A172 (cell line): ENCODE measurements at regions not wholly inside any gene's neighbourhood (a gene's known extent, or its start where the extent isn't known, plus 50 kb on each side); places are given as distances from the start of the nearest gene placed in this dataset.
"Not testable (repeated sequence)": the region's sequence is repeated elsewhere in the genome, so short reads cannot be mapped to it uniquely, and the experiment has no call there.

Source experiments
- DNase-seq: peaks from one replicate; pipeline ENCODE4 v3.0.0-alpha.2; 2015; ENCODE audit warnings: low spot score

DNA sequence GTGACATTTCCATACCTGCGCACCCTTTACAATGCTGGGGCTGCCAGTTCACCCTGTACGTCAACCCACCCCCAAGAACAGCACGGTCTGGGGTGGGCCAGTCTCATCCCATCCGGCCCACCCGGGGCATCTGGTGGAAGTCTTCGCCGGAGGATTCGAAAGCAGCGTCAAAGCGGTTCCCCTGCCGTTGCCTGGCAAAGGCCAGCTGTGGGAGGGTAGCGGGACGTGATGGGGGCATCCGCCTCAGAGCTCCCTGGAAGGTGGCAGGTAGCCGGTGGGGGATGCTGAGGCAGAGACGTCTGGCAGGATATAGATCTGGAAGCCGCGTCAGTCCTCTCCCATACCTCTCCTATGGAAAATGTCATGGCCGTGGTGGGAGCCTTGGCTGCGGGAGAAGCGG is 749.1 kb upstream of the DEFB115 start:
- DNase-seq: not testable (repeated sequence)

DNA sequence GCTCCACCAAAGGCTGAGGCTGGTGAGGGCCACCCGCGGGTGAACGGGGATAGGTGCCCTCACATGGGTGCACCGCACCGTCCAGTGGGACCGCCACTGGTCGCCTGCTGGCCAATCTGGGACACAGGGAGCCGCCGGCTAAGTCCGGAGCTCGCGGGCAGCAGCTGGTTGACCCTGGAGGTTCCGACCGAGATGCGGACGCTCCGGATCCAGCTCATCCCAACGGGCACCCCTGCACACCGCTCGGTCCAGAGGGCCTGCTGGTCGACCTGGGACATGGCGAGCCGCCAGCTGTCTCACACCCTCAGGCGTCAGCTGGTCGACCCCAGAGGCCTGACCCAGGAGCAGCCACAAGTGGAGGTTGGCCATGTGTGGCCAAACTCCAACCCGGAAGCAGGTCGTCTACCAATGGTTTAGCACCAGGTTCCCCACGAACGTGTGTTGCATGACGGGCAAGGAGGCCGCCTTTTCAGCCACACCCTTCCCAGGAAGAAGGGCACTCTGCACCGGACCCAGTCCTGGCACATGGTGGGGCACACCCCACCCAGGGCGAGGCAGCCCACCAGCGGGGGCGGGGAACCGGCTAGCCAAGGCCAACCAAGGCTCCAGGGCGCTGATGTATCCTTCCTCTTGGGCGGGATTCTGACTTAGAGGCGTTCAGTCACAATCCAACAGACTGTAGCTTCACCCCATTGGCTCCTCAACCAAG is 746.0 kb upstream of the DEFB115 start:
- DNase-seq: no peak

- DNase-seq: no peak
Observed at GRCh38 chr20:30513050-30513628, 744.3 kb upstream of the DEFB115 start.

DNA sequence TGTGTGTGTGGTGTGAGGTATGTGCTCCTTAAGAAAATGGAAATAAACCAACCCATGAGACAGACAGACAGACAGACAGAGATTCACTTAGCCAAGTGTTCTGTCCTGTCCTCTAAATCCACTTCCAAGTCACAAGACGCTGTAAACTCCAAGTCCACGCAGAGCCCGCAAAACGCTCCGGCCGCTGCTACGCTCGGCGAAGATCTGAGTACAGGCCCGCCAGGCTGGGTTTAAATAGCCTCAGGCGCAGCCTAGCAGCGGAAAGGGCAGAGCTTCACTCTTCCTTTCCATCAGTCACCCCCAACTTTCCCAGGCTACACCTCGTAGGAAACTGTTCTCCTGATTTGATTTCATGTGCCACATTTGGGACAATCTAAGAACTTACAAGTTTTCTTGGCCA is 741.5 kb upstream of the DEFB115 start:
- DNase-seq: not testable (repeated sequence)

- not testable (repeated sequence) for DNase-seq
Observed at GRCh38 chr20:30518906-30519305, 738.6 kb upstream of the DEFB115 start.

DNA sequence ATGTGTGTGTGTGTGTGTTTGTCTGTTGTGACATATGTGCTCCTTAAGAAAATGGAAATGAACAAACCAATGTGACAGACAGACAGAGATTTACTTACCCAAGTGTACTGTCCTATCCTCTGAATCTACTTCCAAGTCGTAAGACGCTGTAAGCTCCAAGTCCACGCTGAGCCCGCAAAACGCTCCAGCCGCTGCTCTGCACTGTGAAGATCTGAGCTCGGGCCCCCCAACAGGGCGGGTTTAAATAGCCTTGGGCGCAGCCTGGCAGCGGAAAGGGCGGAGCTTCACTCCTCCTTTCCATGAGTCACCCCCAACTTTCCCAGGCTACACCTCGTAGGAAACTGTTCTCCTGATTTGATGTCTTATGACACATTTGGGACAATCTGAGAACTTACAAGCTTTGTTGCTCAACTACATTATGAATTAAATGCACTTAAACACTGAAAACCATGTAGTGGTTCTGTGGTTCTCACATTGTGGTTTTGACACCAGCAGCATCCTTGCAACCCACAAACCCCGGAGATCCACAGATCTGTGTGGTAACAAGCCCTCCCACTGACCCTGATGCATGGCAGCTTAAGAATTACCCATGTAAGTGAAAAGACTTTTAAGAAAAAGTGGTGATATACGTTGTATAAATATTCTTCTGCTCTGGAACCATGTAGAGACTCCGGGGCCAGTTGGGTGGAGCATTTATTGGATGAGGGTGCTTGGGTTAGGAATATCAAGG is 735.6 kb upstream of the DEFB115 start:
- DNase-seq: not testable (repeated sequence)

GRCh38 chr20:30524155-30524554 is 733.3 kb upstream of the DEFB115 start:
- DNase-seq: not testable (repeated sequence)

DNA sequence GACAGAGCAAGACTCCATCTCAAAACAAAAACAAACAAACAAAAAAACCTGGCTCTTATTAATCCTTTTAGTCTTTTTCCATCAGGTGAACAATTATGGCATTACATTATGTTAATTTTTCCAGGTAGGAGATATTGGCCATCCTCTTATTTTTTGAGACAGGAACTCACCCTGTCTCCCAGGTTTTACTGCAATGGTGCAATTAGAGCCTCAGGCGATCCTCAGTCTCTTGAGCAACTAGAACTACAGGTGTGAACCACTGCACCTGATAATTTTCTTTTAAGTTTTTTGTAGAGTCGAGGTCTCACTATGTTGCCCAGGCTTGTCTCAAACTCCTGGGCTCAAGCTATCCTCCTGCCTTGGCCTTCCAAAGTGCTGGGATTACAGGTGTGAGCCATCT is 732.7 kb upstream of the DEFB115 start:
- not testable (repeated sequence) for DNase-seq

GRCh38 chr20:30533653-30534052 is 723.8 kb upstream of the DEFB115 start:
- not testable (repeated sequence) for DNase-seq

GRCh38 chr20:30537459-30537858 is 720.0 kb upstream of the DEFB115 start:
- DNase-seq: not testable (repeated sequence)

- not testable (repeated sequence) for DNase-seq
Observed at GRCh38 chr20:30540330-30541069, 717.0 kb upstream of the DEFB115 start.

DNA sequence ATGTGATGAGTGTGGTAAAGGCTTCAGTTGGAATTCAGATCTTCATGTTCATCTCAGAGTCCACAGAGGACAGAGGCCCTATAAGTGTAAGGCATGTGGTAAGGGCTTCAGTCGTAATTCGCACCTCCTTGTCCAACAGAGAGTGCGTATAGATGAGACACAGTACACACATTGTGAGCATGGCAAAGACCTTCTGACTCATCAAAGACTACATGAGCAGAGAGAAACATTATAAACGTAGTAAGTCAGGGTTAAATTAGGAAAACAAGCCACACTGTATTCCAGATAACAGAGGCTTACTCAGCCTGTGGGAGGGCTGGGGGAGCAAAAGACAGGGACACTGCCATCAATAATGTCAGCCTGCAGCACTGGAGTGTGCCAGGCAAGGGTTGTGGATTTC is 706.2 kb upstream of the DEFB115 start:
- not testable (repeated sequence) for DNase-seq

- DNase-seq: not testable (repeated sequence)
Observed at GRCh38 chr20:30556797-30557196, 700.7 kb upstream of the DEFB115 start.

DNA sequence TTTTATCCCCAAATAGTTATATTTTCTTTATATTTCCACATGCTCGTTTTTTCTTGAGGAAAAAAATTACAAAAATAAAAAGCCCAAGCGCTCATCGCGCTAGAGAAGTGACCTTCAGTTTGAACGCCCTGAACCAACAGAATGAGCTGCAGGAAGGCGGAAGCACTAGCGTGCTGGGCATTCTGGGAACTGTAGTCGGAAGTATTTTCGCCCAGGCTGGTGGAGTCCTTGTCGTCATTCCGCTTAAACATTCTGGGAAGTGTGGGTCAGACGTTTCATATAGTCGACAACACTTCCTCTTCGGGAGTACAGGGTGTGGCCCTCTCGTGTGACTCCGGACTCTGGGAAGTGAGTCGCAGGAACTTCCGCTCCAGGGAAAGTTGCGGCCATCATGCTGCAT is 692.4 kb upstream of the DEFB115 start:
- DNase-seq: not testable (repeated sequence)

GRCh38 chr20:30569867-30570266 is 687.6 kb upstream of the DEFB115 start:
- not testable (repeated sequence) for DNase-seq

- not testable (repeated sequence) for DNase-seq
Observed at GRCh38 chr20:30570622-30571021, 686.8 kb upstream of the DEFB115 start.

DNA sequence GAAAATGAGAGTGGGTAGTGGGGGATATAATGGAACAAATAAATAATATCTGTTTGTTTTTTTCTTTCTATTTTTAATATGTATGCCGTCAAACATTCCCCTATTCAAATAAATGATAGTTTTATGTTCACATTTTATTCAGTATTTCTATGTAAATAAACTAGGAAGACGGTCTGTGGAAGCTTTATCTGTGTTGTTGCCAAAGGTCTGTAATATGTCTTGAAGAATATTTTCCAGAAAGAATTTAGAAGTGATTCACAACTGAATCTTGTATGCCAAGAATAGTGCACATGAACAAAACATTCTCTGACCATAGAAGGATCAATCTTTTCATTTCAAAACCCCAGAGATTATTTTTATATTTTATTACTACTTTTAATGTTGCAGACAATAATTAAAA is 683.1 kb upstream of the DEFB115 start:
- DNase-seq: not testable (repeated sequence)

DNA sequence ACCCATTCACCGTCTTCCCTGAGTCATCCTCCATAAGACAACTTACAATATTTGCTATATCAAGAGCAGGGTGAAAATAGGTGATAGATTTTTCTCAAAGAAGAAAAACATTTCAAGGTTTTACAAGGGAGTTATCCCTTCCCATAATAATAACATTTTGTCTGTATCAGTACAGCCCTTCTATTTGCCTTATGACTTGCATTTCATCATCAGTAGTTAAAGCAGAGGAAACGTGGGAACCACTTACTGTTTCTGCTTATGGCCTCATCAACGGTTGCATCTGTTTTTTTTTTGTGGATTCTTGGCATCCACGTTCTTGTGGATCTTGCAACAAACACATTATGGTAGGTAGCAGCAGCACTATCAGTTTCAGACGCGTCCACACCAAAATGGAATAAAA is 678.4 kb upstream of the DEFB115 start:
- DNase-seq: not testable (repeated sequence)

- peak; percentile 82 for DNase-seq
Observed at GRCh38 chr20:30579824-30580438, 677.5 kb upstream of the DEFB115 start.

- DNase-seq: not testable (repeated sequence)
Observed at GRCh38 chr20:30581839-30582238, 675.6 kb upstream of the DEFB115 start.

DNA sequence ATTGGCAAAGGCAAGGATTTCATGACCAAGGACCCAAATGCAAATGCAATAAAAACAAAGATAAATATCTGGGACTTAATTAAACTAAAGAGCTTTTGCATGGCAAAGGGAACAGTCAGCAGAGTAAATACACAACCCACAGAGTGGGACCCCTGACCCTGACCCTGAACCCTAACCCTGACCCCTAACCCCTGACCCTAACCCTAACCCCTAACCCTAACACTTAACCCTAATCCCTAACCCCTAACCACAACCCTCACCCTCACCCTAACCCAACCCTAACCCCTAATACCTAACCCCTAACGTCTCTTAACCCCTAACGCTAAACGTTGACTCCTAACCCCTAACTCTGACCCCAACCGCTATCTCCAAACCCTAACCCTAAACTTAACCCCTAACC is 673.1 kb upstream of the DEFB115 start:
- not testable (repeated sequence) for DNase-seq
